Psoas muscle (tissue), 7 donors: ENCODE measurements at regions not wholly inside any gene's neighbourhood (a gene's known extent, or its start where the extent isn't known, plus 50 kb on each side); places are given as distances from the start of the nearest gene placed in this dataset.

Experiments
- ATAC-seq, 4 donors: fragments of 200-7000 bp; cut with Tn5 transposase; one replicate each; pipeline ENCODE4 v1.9.1; 2020; ENCODE audit warnings: moderate library complexity in 3 of 4, mild to moderate bottlenecking in 2 of 4
- DNase-seq, 2 donors: peaks; one replicate each; pipeline ENCODE4 v3.0.0-alpha.2; 2020
- H3K27ac ChIP-seq: fragments of 200-600 bp; one replicate; pipeline ENCODE4 v1.8.0; 2022
- H3K27me3 ChIP-seq, 3 donors: fragments of 200-600 bp in 1 of 3; one replicate each; pipeline versions ENCODE4 v1.6.1 to v1.8.0; 2013 to 2022; ENCODE audit warnings: low read length in 2 of 3, mild to moderate bottlenecking in 2 of 3, moderate library complexity in 1 of 3; ENCODE audit not compliant: insufficient read depth in 3 of 3
- H3K36me3 ChIP-seq, 2 donors: fragments of 200-600 bp in 1 of 2; one replicate each; pipeline versions ENCODE4 v1.6.1 to v1.8.0; 2013 to 2022; ENCODE audit warnings: low read depth in 1 of 2, mild to moderate bottlenecking in 1 of 2, moderate library complexity in 1 of 2; ENCODE audit not compliant: insufficient read depth in 1 of 2
- H3K4me1 ChIP-seq: fragments of 200-600 bp; one replicate; pipeline ENCODE4 v1.8.0; 2022
- H3K4me3 ChIP-seq: fragments of 200-600 bp; one replicate; pipeline ENCODE4 v1.8.0; 2022; ENCODE audit warnings: mild to moderate bottlenecking
- H3K9me3 ChIP-seq: fragments of 200-600 bp; one replicate; pipeline ENCODE4 v1.8.0; 2022
- WGBS, 3 donors: extraction: QIAGEN DNeasy Blood & Tissue Kit; methylation state at CpG; one replicate each; pipeline versions ENCODE4 v1.1.6 to v1.1.7; 2013; 5-methylcytosine and 5-hydroxymethylcytosine counted together
- intact Hi-C, 2 donors: fragments of 100-400 bp; cut with DNase I; formaldehyde crosslinking; loops; one replicate each; pipeline versions ENCODE4 v1.11.0 to v1.14.2; 2022
- TF ChIP-seq, protein P1 (sequence below): fragments of 200-600 bp; IDR thresholded peaks from one replicate; pipeline ENCODE4 v1.8.0; 2022; ENCODE audit warnings: antibody characterized with exemption
- donor health status: healthy with polysubstance abuse.
- donor health status: DM: no; HTN: no; CAD: no; lungs with moderate emphysema.
- donor health status: Bipolar disorder and iron deficiency.
- donor health status: healthy.
- donor health status: DM: yes; HTN: yes; CAD: no.
- donor health status: DM: no; HTN: no; CAD: no.
- donor health status: DM: yes; HTN: yes; CAD: no.

DNA sequence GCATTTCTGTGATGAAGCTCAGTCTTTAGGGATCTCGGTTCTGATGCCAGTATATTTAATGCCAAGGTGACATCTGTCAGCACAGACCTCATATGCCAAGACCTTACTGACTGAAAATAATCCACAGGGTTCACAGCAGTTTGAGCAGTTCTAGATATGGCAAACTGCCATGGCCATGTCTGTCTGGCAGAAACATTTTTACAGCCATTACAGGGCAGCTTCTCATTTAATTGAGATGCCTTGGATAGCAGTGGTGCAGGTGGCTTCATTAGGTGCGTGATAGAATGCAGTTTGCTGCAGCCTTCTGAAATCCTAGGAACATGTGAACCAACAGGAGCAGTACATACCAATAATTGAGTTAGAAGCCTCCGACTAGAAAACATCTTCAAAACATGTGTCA lies 510.6 kb downstream of the XIRP2 start:
- TF ChIP-seq, protein P1, sequence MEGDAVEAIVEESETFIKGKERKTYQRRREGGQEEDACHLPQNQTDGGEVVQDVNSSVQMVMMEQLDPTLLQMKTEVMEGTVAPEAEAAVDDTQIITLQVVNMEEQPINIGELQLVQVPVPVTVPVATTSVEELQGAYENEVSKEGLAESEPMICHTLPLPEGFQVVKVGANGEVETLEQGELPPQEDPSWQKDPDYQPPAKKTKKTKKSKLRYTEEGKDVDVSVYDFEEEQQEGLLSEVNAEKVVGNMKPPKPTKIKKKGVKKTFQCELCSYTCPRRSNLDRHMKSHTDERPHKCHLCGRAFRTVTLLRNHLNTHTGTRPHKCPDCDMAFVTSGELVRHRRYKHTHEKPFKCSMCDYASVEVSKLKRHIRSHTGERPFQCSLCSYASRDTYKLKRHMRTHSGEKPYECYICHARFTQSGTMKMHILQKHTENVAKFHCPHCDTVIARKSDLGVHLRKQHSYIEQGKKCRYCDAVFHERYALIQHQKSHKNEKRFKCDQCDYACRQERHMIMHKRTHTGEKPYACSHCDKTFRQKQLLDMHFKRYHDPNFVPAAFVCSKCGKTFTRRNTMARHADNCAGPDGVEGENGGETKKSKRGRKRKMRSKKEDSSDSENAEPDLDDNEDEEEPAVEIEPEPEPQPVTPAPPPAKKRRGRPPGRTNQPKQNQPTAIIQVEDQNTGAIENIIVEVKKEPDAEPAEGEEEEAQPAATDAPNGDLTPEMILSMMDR = no peak
- no peak overlapping the region for H3K4me3 ChIP-seq
- H3K27ac ChIP-seq = no peak overlapping the region
- ATAC-seq (peak; percentile 22 to 80 (median 48)), DNase-seq (no peak)
- H3K9me3 ChIP-seq = no peaks in the 10 kb centered on the region
- 33 to 38% (median 35%) methylated on average over 3 of the region's 3 CpGs for WGBS, 3 donors
- no peaks in the 10 kb centered on the region for H3K36me3 ChIP-seq
- intact Hi-C loops = no loop called here
- no peaks in the 10 kb centered on the region for H3K27me3 ChIP-seq
- H3K4me1 ChIP-seq = peaks cover 15% of the 10 kb centered on the region

GRCh38 chr2:167388901-167389300 lies 500.6 kb downstream of the XIRP2 start:
- WGBS, 3 donors = 96 to 100% (median 98%) methylated on average over 1 of the region's 1 CpG
- H3K4me1 ChIP-seq = no peaks in the 10 kb centered on the region
- no peak for ATAC-seq

DNA sequence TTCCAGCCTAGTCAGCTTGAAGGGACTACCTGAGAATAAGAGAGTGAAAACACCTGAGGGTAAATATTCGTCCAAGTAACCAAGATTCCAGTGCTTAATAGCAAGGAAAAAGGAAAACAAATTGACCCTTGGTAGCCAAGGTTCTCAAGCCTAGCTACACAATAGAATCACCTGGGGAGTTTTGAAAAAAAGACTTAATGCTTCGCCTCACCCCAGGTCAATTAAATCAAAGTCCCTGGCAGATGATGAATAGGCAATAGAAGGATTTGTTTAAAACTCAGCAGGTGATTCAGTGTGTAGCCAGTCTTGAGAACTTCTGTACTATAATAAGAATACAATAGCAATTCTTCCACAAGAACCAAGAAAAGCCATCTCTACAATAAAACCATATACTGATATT lies 500.2 kb downstream of the XIRP2 start:
- intact Hi-C loops = no loop called here
- DNase-seq (no peak), ATAC-seq (no peak)
- H3K9me3 ChIP-seq = no peaks in the 10 kb centered on the region
- H3K4me3 ChIP-seq = no peak overlapping the region
- no peaks in the 10 kb centered on the region for H3K4me1 ChIP-seq
- H3K27ac ChIP-seq = no peak overlapping the region
- H3K36me3 ChIP-seq = no peaks in the 10 kb centered on the region
- WGBS, 3 donors = 73 to 77% (median 74%) methylated on average over 2 of the region's 2 CpGs
- TF ChIP-seq, protein P1 = no peak
- no peaks in the 10 kb centered on the region for H3K27me3 ChIP-seq

More at GRCh38 chr2:167388901-167389300, 500.6 kb downstream of the XIRP2 start:
- Histone ChIP-seq H3K27me3 (no peaks in the 10 kb centered on the region), H3K4me3 (no peak overlapping the region), H3K9me3 (no peaks in the 10 kb centered on the region), H3K36me3 (no peaks in the 10 kb centered on the region), H3K27ac (no peak overlapping the region)
- DNase-seq = no peak
- intact Hi-C loops = no loop called here
- TF ChIP-seq, protein P1 = no peak

DNA sequence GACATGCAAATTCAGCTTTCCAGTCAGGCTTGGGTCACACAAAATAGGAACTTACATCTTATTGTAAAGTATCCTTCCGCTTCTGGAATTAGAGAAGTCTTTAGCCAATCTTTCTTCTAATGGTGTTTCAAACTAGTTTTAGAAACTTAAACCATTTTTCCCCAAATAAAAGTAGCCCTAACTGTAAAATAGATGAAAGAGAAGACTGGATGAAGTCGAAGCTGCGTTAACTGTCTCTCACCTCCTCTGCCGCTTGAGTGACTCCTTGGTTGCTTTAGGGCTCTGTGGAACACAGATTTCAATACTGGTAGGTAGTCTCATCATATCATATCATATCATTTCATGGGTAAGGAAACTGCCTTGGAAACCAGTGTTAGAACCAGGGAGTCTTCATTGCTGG lies 498.4 kb downstream of the XIRP2 start:
- H3K27me3 ChIP-seq = no peaks in the 10 kb centered on the region
- TF ChIP-seq, protein P1 = no peak
- WGBS, 3 donors = 88 to 92% (median 90%) methylated on average over 4 of the region's 4 CpGs
- DNase-seq = no peak
- intact Hi-C loops = no loop called here
- no peak overlapping the region for H3K4me3 ChIP-seq
- H3K36me3 ChIP-seq = no peaks in the 10 kb centered on the region
- no peak for ATAC-seq
- H3K9me3 ChIP-seq = no peaks in the 10 kb centered on the region
- no peaks in the 10 kb centered on the region for H3K4me1 ChIP-seq
- no peak overlapping the region for H3K27ac ChIP-seq

- intact Hi-C loops = no loop called here
- no peaks in the 10 kb centered on the region for H3K9me3 ChIP-seq
- H3K4me3 ChIP-seq = no peak overlapping the region
- H3K4me1 ChIP-seq = no peaks in the 10 kb centered on the region
- 71 to 82% (median 78%) methylated on average over 8 of the region's 8 CpGs for WGBS, 3 donors
- H3K27me3 ChIP-seq = no peaks in the 10 kb centered on the region
- no peaks in the 10 kb centered on the region for H3K36me3 ChIP-seq
- ATAC-seq (no peak), DNase-seq (no peak)
- no peak overlapping the region for H3K27ac ChIP-seq
- TF ChIP-seq, protein P1 = no peak
These were observed 495.4 kb downstream of the XIRP2 start for GRCh38 chr2:167383610-167384194.
